ENCODE measurements at regions not wholly inside any gene's neighbourhood (a gene's known extent, or its start where the extent isn't known, plus 50 kb on each side); places are given as distances from the start of the nearest gene placed in this dataset.
"Not testable (repeated sequence)": the region's sequence is repeated elsewhere in the genome, so short reads cannot be mapped to it uniquely, and the experiment has no call there.

DNA sequence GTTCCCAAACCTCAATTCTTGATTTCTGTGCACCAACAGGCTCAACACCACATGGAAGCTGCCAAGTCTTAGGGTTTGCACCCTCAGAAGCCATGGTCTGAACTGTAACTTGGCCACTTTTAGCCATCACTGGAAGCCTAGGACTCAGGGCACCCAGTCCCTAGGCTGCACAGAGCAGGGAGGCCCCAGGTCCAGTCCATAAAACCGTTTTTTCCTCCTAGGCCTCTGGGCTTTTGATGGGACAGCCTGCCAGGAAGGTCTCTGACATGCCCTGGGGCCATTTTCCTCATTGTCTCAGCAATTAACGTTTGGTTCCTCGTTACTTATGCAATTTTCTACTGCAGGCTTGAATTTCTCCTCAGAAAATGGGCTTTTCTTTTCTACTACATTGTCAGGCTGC lies 1259.6 kb downstream of the RAPGEF2 start:
- TF ChIP-seq CTCF (IDR thresholded peaks at IDR 0.05), result no peak
- no peak for TF ChIP-seq POLR2A (IDR thresholded peaks at IDR 0.05)
- TF ChIP-seq EP300 (IDR thresholded peaks at IDR 0.05), result no peak
- DNase-seq (ENCODE audit: low spot score in 2 of 2), result no peak
- Histone ChIP-seq H3K4me1 (no peaks in the 10 kb centered on the region), H3K36me3 (no peaks in the 10 kb centered on the region), H3K9me3 (peaks cover 0 to 4% (median 0%) of the 10 kb centered on the region in 4 donors), H3K27me3 (no peaks in the 10 kb centered on the region), H3K4me3 (no peak overlapping the region), H3K27ac (no peak overlapping the region)
- WGBS, 2 donors, result 60 to 67% methylated on average over 3 of the region's 3 CpGs

- Histone ChIP-seq H3K4me3 (no peak overlapping the region), H3K27ac (no peak overlapping the region), H3K4me1 (no peaks in the 10 kb centered on the region), H3K27me3 (no peaks in the 10 kb centered on the region), H3K36me3 (no peaks in the 10 kb centered on the region), H3K9me3 (peaks cover 0 to 4% (median 0%) of the 10 kb centered on the region in 4 donors)
- DNase-seq (ENCODE audit: low spot score in 2 of 2), result no peak
- no peak for TF ChIP-seq EP300 (IDR thresholded peaks at IDR 0.05)
Observed at GRCh38 chr4:160364217-160364616, 1261.3 kb downstream of the RAPGEF2 start.

- not testable (repeated sequence) for H3K36me3 ChIP-seq; DNase-seq (ENCODE audit: low spot score in 2 of 2); H3K27me3 ChIP-seq; H3K4me3 ChIP-seq; H3K9me3 ChIP-seq; H3K27ac ChIP-seq; H3K4me1 ChIP-seq
- WGBS, 2 donors, result 49 to 81% methylated on average over 6 of the region's 6 CpGs
Observed at GRCh38 chr4:160364665-160365064, 1261.8 kb downstream of the RAPGEF2 start.

GRCh38 chr4:160365383-160365782 lies 1262.5 kb downstream of the RAPGEF2 start:
- not testable (repeated sequence) for H3K27me3 ChIP-seq; H3K9me3 ChIP-seq; H3K4me3 ChIP-seq; DNase-seq (ENCODE audit: low spot score in 2 of 2); H3K4me1 ChIP-seq; H3K36me3 ChIP-seq; H3K27ac ChIP-seq
- WGBS, 2 donors, result 45 to 48% methylated on average over 8 of the region's 8 CpGs

- Histone ChIP-seq H3K9me3 (no peaks in the 10 kb centered on the region), H3K27me3 (no peaks in the 10 kb centered on the region), H3K36me3 (no peaks in the 10 kb centered on the region), H3K27ac (no peak overlapping the region), H3K4me3 (no peak overlapping the region), H3K4me1 (no peaks in the 10 kb centered on the region)
- DNase-seq (ENCODE audit: low spot score in 2 of 2), result no peak
- WGBS, 2 donors, result 78 to 81% methylated on average over 2 of the region's 2 CpGs
- no peak for TF ChIP-seq POLR2A (IDR thresholded peaks at IDR 0.05)
- no peak for TF ChIP-seq EP300 (IDR thresholded peaks at IDR 0.05)
- TF ChIP-seq CTCF (IDR thresholded peaks at IDR 0.05), result no peak
Observed at GRCh38 chr4:160370046-160370445, 1267.2 kb downstream of the RAPGEF2 start.

DNA sequence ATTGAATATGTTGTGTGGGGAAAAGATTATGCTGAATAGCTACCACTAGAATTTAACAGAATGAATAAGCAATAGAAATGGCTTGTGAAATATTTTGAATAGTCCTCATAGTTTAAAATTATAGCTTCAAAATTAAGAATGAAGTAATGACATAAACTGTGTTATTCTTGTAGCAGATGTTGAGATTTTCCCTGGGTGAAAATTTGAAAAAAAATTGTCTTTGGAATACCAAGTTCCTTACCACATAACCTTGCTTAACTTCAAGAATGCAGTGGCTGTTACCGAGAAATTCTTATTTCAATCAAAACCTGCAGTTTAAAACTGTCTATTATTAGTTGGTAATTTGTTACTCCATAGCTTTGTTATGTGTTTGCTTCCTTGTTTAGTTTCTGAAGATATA lies 1268.6 kb downstream of the RAPGEF2 start:
- H3K36me3 ChIP-seq, result no peaks in the 10 kb centered on the region
- H3K27ac ChIP-seq, result no peak overlapping the region
- no peaks in the 10 kb centered on the region for H3K9me3 ChIP-seq
- no peaks in the 10 kb centered on the region for H3K27me3 ChIP-seq
- TF ChIP-seq CTCF (IDR thresholded peaks at IDR 0.05) (no peak), POLR2A (IDR thresholded peaks at IDR 0.05) (no peak), EP300 (IDR thresholded peaks at IDR 0.05) (no peak)
- WGBS, 2 donors, result 41 to 59% methylated on average over 1 of the region's 1 CpG
- H3K4me1 ChIP-seq, result no peaks in the 10 kb centered on the region
- H3K4me3 ChIP-seq, result no peak overlapping the region
- no peak for DNase-seq (ENCODE audit: low spot score in 2 of 2)

GRCh38 chr4:160372390-160372789 lies 1269.5 kb downstream of the RAPGEF2 start:
- Histone ChIP-seq H3K4me3 (no peak overlapping the region), H3K27me3 (no peaks in the 10 kb centered on the region), H3K4me1 (no peaks in the 10 kb centered on the region), H3K27ac (no peak overlapping the region), H3K36me3 (no peaks in the 10 kb centered on the region), H3K9me3 (no peaks in the 10 kb centered on the region)
- no peak for DNase-seq (ENCODE audit: low spot score in 2 of 2)
- no peak for TF ChIP-seq POLR2A (IDR thresholded peaks at IDR 0.05)
- 79 to 81% methylated on average over 5 of the region's 5 CpGs for WGBS, 2 donors
